ENCODE measurements at regions not wholly inside any gene's neighbourhood (a gene's known extent, or its start where the extent isn't known, plus 50 kb on each side); places are given as distances from the start of the nearest gene placed in this dataset.

DNA sequence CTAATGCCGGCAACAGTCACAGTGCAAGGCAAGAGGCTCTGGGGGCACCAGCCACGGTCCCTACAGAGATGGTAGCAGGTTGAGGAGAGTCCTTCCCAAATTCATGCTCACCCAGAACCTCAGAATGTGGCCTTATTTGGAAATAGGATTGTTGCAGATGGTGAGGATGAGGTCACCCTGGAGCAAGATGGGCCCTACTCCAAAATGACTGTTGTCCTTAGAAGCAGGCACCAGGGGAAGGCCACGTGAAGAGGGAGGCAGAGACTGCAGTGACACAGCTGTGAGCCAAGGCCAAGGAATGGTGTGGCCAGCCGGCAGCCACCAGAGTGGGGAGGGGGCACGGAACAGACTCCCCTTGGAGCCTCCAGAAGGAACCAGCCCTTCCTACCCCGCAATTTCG is 70.8 kb upstream of the CLDN14 start:
- no peaks in the 10 kb centered on the region for H4K20me1 ChIP-seq (ENCODE audit: low read length)
- no peaks in the 10 kb centered on the region for H3K9me3 ChIP-seq (ENCODE audit: low read length)
- no peaks in the 10 kb centered on the region for H3K79me2 ChIP-seq (ENCODE audit: low read length)
- no peaks in the 10 kb centered on the region for H3F3A ChIP-seq (ENCODE audit: low read length, unreplicated experiment)
- POLR2A ChIA-PET (ENCODE audit: unreplicated experiment): no interaction called here
- intact Hi-C loops (cut with micrococcal nuclease): no loop called here
- H3K36me3 ChIP-seq (ENCODE audit: low read depth, low read length): no peaks in the 10 kb centered on the region
- no peak for ATAC-seq
- BruUV-seq (replicated peaks): no TSS peak
- H3K4me3 ChIP-seq (ENCODE audit: low read length): no peak overlapping the region
- no peak overlapping the region for H3K4me2 ChIP-seq (ENCODE audit: low read length)
- H3K27ac ChIP-seq (ENCODE audit: low read length): no peak overlapping the region
- H3K9me2 ChIP-seq (replicated peaks; ENCODE audit: low read length): no peaks in the 10 kb centered on the region
- TF ChIP-seq, protein P1, sequence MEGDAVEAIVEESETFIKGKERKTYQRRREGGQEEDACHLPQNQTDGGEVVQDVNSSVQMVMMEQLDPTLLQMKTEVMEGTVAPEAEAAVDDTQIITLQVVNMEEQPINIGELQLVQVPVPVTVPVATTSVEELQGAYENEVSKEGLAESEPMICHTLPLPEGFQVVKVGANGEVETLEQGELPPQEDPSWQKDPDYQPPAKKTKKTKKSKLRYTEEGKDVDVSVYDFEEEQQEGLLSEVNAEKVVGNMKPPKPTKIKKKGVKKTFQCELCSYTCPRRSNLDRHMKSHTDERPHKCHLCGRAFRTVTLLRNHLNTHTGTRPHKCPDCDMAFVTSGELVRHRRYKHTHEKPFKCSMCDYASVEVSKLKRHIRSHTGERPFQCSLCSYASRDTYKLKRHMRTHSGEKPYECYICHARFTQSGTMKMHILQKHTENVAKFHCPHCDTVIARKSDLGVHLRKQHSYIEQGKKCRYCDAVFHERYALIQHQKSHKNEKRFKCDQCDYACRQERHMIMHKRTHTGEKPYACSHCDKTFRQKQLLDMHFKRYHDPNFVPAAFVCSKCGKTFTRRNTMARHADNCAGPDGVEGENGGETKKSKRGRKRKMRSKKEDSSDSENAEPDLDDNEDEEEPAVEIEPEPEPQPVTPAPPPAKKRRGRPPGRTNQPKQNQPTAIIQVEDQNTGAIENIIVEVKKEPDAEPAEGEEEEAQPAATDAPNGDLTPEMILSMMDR (conservative IDR thresholded peaks at IDR 0.05; ENCODE audit: low read depth, low read length): no peak
- TF ChIP-seq EZH2 (IDR thresholded peaks at IDR 0.05; ENCODE audit: low read length, unreplicated experiment) (no peak), EZH2phosphoT487 (IDR thresholded peaks at IDR 0.05; ENCODE audit: borderline replicate concordance, low read length) (no peak)
- H2AFZ ChIP-seq (ENCODE audit: low read length): no peak overlapping the region
- CTCF ChIA-PET: no interaction called here
- H3K9ac ChIP-seq (ENCODE audit: low read length): no peak overlapping the region
- H3K27me3 ChIP-seq (ENCODE audit: low read length): no peaks in the 10 kb centered on the region
- H3K4me1 ChIP-seq (ENCODE audit: insufficient read depth, low read length): no peaks in the 10 kb centered on the region
- no peak for DNase-seq

DNA sequence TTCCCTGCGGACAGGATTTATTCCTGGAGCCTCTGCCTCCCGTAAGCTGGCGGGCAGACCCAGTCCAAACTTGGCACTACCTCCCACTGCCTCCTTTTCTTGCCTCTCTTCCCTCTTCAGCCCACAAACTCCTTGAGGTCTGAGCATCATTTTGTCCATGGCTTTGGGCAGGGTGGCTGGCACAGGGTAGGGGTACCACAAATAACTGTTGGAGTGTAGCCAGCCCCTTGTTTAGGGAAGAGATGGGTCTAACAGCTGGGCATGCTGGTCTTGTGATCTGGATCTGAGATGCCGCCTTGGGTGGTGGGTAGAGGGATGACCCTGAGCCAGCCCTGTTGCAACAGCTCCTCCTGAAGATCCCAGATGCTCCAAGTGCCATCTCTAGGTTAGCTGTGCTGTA is 71.4 kb upstream of the CLDN14 start:
- Histone ChIP-seq H3K4me3 (ENCODE audit: low read length) (no peak overlapping the region), H3K9ac (ENCODE audit: low read length) (no peak overlapping the region), H3F3A (ENCODE audit: low read length, unreplicated experiment) (no peaks in the 10 kb centered on the region), H2AFZ (ENCODE audit: low read length) (no peak overlapping the region), H4K20me1 (ENCODE audit: low read length) (no peaks in the 10 kb centered on the region), H3K4me1 (ENCODE audit: insufficient read depth, low read length) (no peaks in the 10 kb centered on the region), H3K79me2 (ENCODE audit: low read length) (no peaks in the 10 kb centered on the region), H3K36me3 (ENCODE audit: low read depth, low read length) (no peaks in the 10 kb centered on the region), H3K27me3 (ENCODE audit: low read length) (no peaks in the 10 kb centered on the region), H3K4me2 (ENCODE audit: low read length) (no peak overlapping the region), H3K27ac (ENCODE audit: low read length) (no peak overlapping the region), H3K9me3 (ENCODE audit: low read length) (no peaks in the 10 kb centered on the region), H3K9me2 (replicated peaks; ENCODE audit: low read length) (no peaks in the 10 kb centered on the region)
- no TSS peak for BruUV-seq (replicated peaks)
- ATAC-seq: no peak
- no peak for DNase-seq
- ChIA-PET CTCF (no interaction called here), POLR2A (ENCODE audit: unreplicated experiment) (no interaction called here)
- intact Hi-C loops (cut with micrococcal nuclease): no loop called here
- no peak for TF ChIP-seq EZH2phosphoT487 (IDR thresholded peaks at IDR 0.05; ENCODE audit: borderline replicate concordance, low read length)
- no peak for TF ChIP-seq EZH2 (IDR thresholded peaks at IDR 0.05; ENCODE audit: low read length, unreplicated experiment)
- TF ChIP-seq, protein P1 (conservative IDR thresholded peaks at IDR 0.05; ENCODE audit: low read depth, low read length): no peak

DNA sequence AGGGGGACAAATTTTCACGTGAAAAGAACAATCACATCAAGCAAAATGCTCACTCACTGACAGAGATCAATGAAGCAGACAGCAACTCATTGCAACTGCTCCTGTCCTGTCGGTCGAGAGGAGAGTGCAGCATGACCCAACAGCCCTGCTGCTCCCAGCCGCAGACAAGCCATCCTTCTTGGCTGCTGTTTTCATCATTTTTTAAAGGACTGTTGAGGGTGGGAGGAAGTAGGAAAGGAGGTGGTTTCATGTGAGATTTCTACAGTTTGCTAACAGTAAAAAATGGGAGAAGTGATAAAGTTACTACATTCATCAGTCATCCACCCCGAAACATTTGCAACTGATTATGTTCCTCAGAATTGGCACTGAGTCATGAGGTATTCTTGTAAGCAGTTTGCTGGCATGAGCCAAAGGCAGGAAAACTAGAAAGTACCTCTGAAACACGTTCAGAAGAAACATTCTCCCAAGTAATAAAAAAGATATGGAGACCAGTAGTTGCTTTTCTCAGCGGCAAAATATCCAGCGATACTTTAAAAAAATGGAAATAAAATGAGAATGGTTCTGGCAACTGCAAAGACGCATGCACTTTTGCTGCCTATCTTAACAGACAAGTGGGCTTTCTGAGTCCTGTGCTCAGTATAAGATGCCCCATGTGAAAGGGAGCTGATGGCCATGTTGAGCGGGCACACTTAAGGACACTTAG is 72.0 kb upstream of the CLDN14 start:
- ATAC-seq (no peak), DNase-seq (no peak)
- Histone ChIP-seq H3K79me2 (ENCODE audit: low read length) (no peaks in the 10 kb centered on the region), H3K9ac (ENCODE audit: low read length) (no peak overlapping the region), H3K4me2 (ENCODE audit: low read length) (no peak overlapping the region), H3K9me2 (replicated peaks; ENCODE audit: low read length) (no peaks in the 10 kb centered on the region), H3K36me3 (ENCODE audit: low read depth, low read length) (no peaks in the 10 kb centered on the region), H3K9me3 (ENCODE audit: low read length) (no peaks in the 10 kb centered on the region), H3K4me1 (ENCODE audit: insufficient read depth, low read length) (no peaks in the 10 kb centered on the region), H3F3A (ENCODE audit: low read length, unreplicated experiment) (no peaks in the 10 kb centered on the region), H2AFZ (ENCODE audit: low read length) (no peak overlapping the region), H3K27me3 (ENCODE audit: low read length) (no peaks in the 10 kb centered on the region), H4K20me1 (ENCODE audit: low read length) (no peaks in the 10 kb centered on the region), H3K27ac (ENCODE audit: low read length) (no peak overlapping the region), H3K4me3 (ENCODE audit: low read length) (no peak overlapping the region)
- TF ChIP-seq, protein P1 (conservative IDR thresholded peaks at IDR 0.05; ENCODE audit: low read depth, low read length): no peak
- TF ChIP-seq EZH2 (IDR thresholded peaks at IDR 0.05; ENCODE audit: low read length, unreplicated experiment): no peak
- TF ChIP-seq EZH2phosphoT487 (IDR thresholded peaks at IDR 0.05; ENCODE audit: borderline replicate concordance, low read length): no peak
- no TSS peak for BruUV-seq (replicated peaks)
- intact Hi-C loops (cut with micrococcal nuclease): no loop called here
- CTCF ChIA-PET: no interaction called here
- POLR2A ChIA-PET (ENCODE audit: unreplicated experiment): no interaction called here
